Effector memory CD8-positive, alpha-beta T cell (primary cell): ENCODE measurements at regions not wholly inside any gene's neighbourhood (a gene's known extent, or its start where the extent isn't known, plus 50 kb on each side); places are given as distances from the start of the nearest gene placed in this dataset.

Source experiments
- ATAC-seq: fragments of 150-1000 bp; cut with Tn5 transposase; replicated peaks from 2 replicates; pipeline ENCODE4 v1.10.0; 2021; ENCODE audit warnings: mild to moderate bottlenecking, moderate library complexity
- DNase-seq, 3 experiments: peaks; one replicate each; pipeline ENCODE4 v3.0.0; 2021
- H3K27ac Mint-ChIP-seq, 2 donors: one replicate each; pipeline ENCODE4 v1.8.0; 2022; ENCODE audit warnings: mild to moderate bottlenecking in 2 of 2, mixed read lengths in 2 of 2, moderate library complexity in 2 of 2
- H3K27me3 Mint-ChIP-seq, 2 donors: one replicate each; pipeline ENCODE4 v1.8.0; 2022; ENCODE audit warnings: mixed read lengths in 2 of 2
- H3K36me3 Mint-ChIP-seq: one replicate; pipeline ENCODE4 v1.8.0; 2022; ENCODE audit warnings: mild to moderate bottlenecking, moderate library complexity, mixed read lengths; ENCODE audit not compliant: insufficient read depth
- H3K4me1 Mint-ChIP-seq, 2 donors: one replicate each; pipeline ENCODE4 v1.8.0; 2022; ENCODE audit warnings: low read depth in 2 of 2, mixed read lengths in 2 of 2
- H3K4me3 Mint-ChIP-seq, 2 donors: one replicate each; pipeline ENCODE4 v1.8.0; 2022; ENCODE audit warnings: mild to moderate bottlenecking in 2 of 2, mixed read lengths in 2 of 2, moderate library complexity in 2 of 2
- H3K9me3 Mint-ChIP-seq, 2 donors: one replicate each; pipeline ENCODE4 v1.8.0; 2022; ENCODE audit warnings: mixed read lengths in 2 of 2

DNA sequence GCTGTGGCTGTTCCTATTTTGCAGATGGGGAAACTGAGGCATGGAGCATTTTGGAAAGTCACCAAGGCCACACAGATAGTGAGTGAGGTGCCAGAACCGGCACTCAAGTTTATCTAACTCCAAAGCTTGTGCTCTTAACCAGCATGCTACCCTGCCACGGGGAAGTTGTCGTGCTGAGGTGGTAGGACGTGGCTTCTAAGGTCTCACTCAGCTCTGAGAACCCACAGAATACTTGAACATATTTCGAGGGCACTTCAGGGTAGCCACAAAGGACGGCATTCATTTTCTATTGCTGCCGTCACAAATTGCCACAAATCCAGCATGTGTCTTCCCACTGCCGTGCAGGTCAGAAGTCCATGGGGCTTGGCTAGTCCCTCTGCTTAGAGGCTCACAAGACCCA lies 116.7 kb downstream of the OLFM1 start:
- DNase-seq = no peak
- Mint-ChIP-seq H3K27ac (no peak overlapping the region), H3K36me3 (no peaks in the 10 kb centered on the region), H3K27me3 (peaks cover 14 to 46% of the 10 kb centered on the region in 2 donors), H3K9me3 (no peaks in the 10 kb centered on the region), H3K4me1 (no peaks in the 10 kb centered on the region), H3K4me3 (no peak overlapping the region)
- ATAC-seq = no peak

DNA sequence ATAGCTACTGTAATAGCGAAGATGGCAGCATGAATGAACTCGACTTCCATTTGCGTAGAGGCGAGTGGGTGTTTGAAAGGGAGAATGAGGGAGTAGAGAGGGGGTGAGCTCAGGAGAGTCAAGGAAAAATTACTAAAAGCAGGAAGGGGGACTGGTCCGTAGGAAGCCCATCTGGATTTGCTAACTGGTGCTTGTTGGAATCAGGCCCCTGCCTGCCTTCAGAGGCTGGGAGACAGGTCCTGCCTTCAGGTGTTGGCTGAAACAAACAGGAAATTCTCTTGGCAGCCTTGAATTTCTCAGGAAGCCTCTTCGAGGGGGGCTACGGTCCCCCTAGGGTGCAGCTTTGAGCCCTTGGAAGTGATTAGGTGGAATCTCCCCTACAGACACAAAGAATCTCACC lies 121.7 kb downstream of the OLFM1 start:
- no peak for ATAC-seq
- H3K27me3 Mint-ChIP-seq = peaks cover 13 to 25% of the 10 kb centered on the region in 2 donors
- H3K9me3 Mint-ChIP-seq = no peaks in the 10 kb centered on the region
- H3K27ac Mint-ChIP-seq = no peak overlapping the region
- H3K4me3 Mint-ChIP-seq = no peak overlapping the region
- H3K4me1 Mint-ChIP-seq = no peaks in the 10 kb centered on the region
- DNase-seq = no peak
- H3K36me3 Mint-ChIP-seq = no peaks in the 10 kb centered on the region

DNA sequence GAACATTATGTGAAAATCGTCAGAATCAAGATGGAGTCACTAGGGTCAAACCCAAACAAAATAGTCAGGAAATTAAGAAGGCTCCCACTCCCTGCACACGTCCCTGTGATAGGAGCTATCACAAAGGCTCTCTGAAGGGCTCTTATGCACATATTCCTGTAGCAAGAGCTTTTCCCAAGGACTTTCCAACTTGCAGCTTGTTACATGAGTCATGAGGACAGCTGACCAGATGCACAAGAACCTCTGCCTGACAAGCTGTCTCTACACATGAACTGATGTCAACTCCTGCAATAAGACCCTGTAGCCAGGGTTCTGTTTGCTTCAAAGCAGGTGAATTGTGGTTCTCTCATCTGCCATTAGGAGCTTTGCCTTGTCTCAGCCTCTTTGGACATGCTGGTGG lies 122.4 kb downstream of the OLFM1 start:
- Mint-ChIP-seq H3K36me3 (no peaks in the 10 kb centered on the region), H3K4me3 (no peak overlapping the region), H3K9me3 (no peaks in the 10 kb centered on the region), H3K27ac (no peak overlapping the region), H3K27me3 (peaks cover 13 to 28% of the 10 kb centered on the region in 2 donors), H3K4me1 (no peaks in the 10 kb centered on the region)
- DNase-seq (no peak), ATAC-seq (no peak)

DNA sequence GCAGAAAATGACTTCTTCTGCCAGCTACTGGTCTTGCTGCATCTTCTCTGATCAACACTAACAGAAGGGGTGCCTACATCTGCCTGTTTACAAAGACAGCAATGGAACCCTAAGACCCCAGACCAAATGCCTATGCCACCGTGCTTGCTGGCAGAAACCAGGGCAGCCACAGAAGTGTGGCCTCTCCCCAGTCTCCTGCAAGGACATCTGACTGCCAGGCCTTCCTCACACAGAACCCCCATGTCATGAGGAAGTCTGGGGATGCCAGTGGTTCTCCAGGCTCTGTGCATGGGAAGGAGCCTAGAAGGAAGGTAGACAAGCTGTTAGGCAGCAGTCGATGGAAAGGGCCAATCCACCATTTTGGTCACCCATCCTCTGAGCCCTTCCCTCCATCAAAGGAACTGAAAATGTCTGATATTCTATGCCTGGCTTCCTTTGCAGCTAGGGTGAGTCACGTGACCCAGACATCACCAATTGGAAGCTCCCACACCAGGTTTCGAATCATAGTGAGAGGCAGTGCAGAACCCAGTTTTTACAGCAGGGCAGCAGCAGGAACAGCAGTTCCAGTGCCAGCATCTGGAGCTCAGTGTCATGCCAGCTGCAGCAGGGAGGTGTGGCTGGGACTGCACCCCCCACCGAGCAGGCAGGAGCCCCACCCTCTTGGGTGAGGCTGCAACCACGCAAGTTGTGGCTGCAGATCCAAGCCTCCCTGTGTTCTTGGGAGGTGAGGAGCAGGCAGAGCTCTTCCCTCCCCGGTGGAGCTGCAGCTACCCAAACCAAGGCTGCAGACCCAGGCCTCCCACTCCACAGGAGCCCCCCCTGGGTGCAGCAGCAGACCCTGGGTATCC lies 123.4 kb downstream of the OLFM1 start:
- H3K9me3 Mint-ChIP-seq = no peaks in the 10 kb centered on the region
- no peaks in the 10 kb centered on the region for H3K4me1 Mint-ChIP-seq
- no peaks in the 10 kb centered on the region for H3K36me3 Mint-ChIP-seq
- no peak overlapping the region for H3K27ac Mint-ChIP-seq
- H3K4me3 Mint-ChIP-seq = no peak overlapping the region
- no peak for ATAC-seq
- no peak for DNase-seq
- peaks cover 13 to 29% of the 10 kb centered on the region in 2 donors for H3K27me3 Mint-ChIP-seq

DNA sequence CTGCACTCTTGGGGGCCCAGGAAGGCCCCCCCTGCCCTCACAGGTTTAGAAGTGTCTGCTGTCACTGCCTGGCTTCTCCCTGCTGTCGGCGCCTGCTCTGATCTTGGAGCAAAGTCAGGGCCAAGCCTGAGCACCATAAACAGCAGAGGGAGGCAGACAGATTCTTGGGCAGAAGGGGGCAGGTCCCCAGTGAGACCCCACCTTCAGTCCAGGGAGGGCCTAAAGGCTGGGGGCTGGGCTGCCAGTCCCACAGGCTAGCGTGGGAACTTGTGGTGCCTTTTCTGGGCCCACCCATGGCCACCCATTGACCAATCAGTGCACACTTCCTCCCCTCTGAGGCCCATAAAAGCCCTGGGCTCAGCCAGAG lies 124.0 kb downstream of the OLFM1 start:
- Mint-ChIP-seq H3K9me3 (no peaks in the 10 kb centered on the region), H3K27me3 (peaks cover 11 to 35% of the 10 kb centered on the region in 2 donors), H3K27ac (no peak overlapping the region), H3K4me1 (no peaks in the 10 kb centered on the region), H3K4me3 (no peak overlapping the region), H3K36me3 (no peaks in the 10 kb centered on the region)
- DNase-seq (no peak), ATAC-seq (no peak)

DNA sequence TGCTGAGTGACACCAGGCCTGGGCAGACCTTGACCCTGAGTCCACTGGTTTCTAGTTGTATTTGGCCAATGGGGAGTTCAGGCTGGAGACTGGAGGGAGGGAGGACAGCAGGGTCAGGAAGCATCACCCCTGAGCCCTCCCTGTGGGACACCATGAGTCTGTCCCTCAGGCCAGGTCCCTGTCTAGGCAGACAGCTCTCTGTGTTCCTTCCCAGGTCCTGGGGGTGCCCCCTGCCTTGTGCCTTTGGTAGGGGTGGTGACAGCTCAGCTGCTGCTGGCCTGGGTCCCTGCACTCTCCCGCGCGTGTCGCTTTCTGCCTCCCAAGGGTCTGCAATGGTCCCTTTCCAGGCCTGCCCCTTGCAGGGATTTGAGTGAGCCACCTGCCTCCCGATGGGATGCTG lies 125.5 kb downstream of the OLFM1 start:
- H3K36me3 Mint-ChIP-seq = no peaks in the 10 kb centered on the region
- no peaks in the 10 kb centered on the region for H3K9me3 Mint-ChIP-seq
- H3K4me3 Mint-ChIP-seq = no peak overlapping the region
- DNase-seq (no peak), ATAC-seq (no peak)
- no peak overlapping the region for H3K27ac Mint-ChIP-seq
- H3K4me1 Mint-ChIP-seq = no peaks in the 10 kb centered on the region
- H3K27me3 Mint-ChIP-seq = peaks cover 11 to 49% of the 10 kb centered on the region in 2 donors

DNA sequence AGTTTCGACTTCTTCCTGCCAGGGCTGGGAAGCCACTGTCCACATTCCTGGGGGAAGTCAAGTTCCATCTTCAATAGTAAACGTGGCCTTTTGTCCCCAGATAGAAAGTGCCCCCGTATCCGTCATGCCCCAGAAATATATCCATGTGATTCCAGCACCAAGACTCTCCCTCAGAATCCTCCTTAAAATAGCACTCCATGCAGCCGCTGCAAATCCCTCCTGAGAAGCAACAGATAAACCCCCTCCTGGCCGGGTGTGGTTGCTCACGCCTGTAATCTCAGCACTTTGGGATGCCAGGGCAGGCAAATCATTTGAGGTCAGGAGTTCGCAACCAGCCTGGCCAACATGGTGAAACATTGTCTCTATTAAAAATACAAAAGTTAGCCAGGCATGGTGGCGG lies 126.1 kb downstream of the OLFM1 start:
- no peaks in the 10 kb centered on the region for H3K4me1 Mint-ChIP-seq

DNA sequence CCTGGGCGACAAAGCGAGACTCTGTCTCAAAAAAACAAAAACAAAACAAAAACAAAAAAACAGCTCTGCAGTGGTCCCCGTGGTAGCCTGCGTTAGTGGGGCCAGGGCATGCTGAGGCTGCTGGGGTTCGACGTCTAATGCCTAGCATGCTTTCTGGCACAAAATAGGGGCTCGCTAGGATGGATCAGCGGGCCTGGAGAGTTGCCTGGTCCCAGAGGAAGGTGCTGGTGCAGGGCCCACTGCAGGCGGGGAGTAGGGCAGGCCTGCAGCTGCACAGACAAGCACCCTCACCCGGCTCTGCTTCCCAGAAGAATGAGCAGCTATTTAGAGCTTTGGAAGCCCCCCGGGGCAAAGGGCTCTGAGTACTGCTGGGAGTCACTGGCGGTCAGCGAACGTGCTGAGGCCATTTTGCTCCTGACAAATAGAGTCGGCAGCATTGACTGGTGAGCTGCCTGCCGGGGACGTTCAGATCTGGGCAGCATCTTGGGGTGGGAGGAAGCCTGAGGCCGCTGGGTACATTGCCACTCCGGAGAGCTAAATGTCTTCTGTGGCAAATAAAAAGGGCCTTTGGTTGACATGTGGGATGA lies 126.7 kb downstream of the OLFM1 start:
- Mint-ChIP-seq H3K4me1 (no peaks in the 10 kb centered on the region), H3K4me3 (no peak overlapping the region), H3K36me3 (no peaks in the 10 kb centered on the region), H3K27ac (no peak overlapping the region), H3K9me3 (no peaks in the 10 kb centered on the region), H3K27me3 (peaks cover 6 to 61% of the 10 kb centered on the region in 2 donors)
- DNase-seq (no peak), ATAC-seq (no peak)

More for the DNA sequence above, 126.1 kb downstream of the OLFM1 start:
- no peak overlapping the region for H3K4me3 Mint-ChIP-seq
- H3K27ac Mint-ChIP-seq = no peak overlapping the region
- DNase-seq = no peak
- H3K36me3 Mint-ChIP-seq = no peaks in the 10 kb centered on the region
- no peaks in the 10 kb centered on the region for H3K9me3 Mint-ChIP-seq
- ATAC-seq = no peak
- H3K27me3 Mint-ChIP-seq = peaks cover 11 to 55% of the 10 kb centered on the region in 2 donors

DNA sequence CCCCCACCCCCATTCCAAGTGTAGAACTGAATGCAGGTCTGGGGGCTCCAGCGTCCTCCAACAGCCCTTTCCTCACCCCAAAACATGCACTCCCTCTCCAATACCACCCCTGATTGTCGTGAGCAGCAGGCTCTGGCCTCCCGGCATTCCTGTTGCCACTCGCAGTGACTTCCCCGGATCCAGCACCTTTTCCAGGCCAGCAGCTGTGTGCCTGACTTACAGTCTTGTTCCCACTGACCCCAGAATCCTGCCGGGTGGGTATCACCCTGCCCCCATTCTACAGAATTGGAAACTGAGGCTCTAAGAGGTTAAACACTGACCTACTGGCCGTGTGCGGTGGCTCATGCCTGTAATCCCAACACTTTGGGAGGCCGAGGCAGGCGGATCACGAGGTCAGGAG lies 127.2 kb downstream of the OLFM1 start:
- H3K27me3 Mint-ChIP-seq = peaks cover 5 to 67% of the 10 kb centered on the region in 2 donors
- H3K27ac Mint-ChIP-seq = no peak overlapping the region
- no peaks in the 10 kb centered on the region for H3K9me3 Mint-ChIP-seq
- ATAC-seq (no peak), DNase-seq (no peak)
- no peaks in the 10 kb centered on the region for H3K4me1 Mint-ChIP-seq
- H3K4me3 Mint-ChIP-seq = no peak overlapping the region
- no peaks in the 10 kb centered on the region for H3K36me3 Mint-ChIP-seq

DNA sequence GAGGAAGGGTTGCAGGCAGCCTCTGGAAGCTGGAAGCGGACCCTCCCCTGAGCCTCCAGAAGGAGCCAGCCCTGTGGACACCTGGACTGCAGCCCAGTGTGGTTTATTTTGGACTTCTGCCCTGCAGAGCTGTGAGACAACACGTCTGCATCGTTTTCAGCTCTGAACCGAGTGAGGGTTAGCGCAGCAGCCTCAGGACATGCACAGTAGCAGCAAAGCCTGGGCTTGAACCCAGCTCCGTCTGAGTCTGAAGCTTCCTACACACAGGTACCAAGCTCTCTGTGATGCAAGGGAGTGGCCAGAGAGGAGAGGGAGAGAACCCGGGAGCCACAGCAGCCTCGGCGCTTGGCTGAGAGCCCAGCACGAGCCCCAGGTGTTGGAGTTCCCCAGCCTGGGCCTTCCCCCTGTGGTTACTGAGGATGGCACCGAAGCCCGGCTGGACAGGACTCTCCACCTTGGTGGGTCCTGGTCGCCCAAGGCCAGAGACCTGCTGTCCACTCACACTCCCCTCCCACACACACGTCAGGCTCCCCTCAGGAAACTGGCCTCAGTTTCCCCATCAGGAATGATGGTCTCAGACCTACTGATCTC lies 128.2 kb downstream of the OLFM1 start:
- Mint-ChIP-seq H3K4me3 (no peak overlapping the region), H3K27me3 (peaks cover 5 to 76% of the 10 kb centered on the region in 2 donors), H3K4me1 (no peaks in the 10 kb centered on the region), H3K9me3 (no peaks in the 10 kb centered on the region), H3K27ac (no peak overlapping the region), H3K36me3 (no peaks in the 10 kb centered on the region)
- no peak for DNase-seq
- no peak for ATAC-seq

DNA sequence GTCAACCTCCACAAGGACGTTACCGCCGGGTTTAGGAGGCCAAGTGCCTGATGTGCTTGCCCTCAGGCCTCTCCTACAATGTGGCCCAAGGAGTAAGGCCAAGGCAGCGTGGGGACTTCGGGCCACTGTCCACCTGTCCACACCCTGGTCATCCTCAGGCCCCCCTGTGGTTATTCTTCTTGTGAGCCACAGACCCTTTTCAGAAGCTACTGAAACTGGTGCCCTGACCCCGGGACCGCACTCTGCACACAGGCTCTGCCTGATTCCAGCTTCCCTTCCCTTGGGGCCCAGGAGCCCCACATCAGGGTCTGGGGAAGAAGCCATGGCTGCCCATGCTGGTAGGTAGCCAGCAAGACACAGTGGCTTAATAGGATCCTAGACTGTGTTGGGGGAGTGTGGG lies 128.8 kb downstream of the OLFM1 start:
- ATAC-seq (no peak), DNase-seq (no peak)
- H3K9me3 Mint-ChIP-seq = no peaks in the 10 kb centered on the region
- H3K27ac Mint-ChIP-seq = no peak overlapping the region
- peaks cover 5 to 82% of the 10 kb centered on the region in 2 donors for H3K27me3 Mint-ChIP-seq
- no peaks in the 10 kb centered on the region for H3K36me3 Mint-ChIP-seq
- no peaks in the 10 kb centered on the region for H3K4me1 Mint-ChIP-seq
- H3K4me3 Mint-ChIP-seq = no peak overlapping the region

DNA sequence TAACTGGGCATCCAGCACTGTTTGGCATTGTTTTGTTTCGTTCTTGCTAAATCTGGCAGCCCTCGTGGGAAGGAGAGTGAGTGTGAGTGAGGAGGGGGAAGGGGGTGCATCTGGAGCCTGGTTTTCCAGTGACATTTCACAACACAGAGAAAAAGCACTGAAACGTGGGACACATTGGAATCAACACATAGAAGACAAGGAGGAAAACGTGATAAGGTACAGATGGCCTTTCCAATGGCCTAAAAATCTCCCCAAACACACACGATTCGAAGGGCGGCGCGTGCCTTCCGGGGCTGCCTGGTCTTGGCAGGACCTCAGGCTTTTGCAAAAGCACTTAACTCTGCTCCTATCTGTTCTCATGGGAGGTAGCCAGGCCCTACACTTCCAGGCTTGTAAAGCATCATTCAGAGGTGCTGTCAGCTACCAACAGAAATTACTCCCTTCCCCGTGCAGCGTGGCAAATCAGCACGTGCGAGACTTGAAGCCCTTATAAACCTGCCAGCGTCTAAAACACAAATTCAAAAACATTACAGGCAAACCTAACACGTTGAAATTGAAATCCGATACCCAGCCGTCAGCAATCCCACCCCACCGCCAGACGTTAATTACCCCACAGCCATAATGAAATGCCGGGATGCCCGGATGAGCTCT lies 129.4 kb downstream of the OLFM1 start:
- Mint-ChIP-seq H3K36me3 (no peaks in the 10 kb centered on the region), H3K4me1 (no peaks in the 10 kb centered on the region), H3K4me3 (no peak overlapping the region), H3K9me3 (no peaks in the 10 kb centered on the region), H3K27ac (no peak overlapping the region), H3K27me3 (peaks cover 5 to 89% of the 10 kb centered on the region in 2 donors)
- DNase-seq = no peak
- ATAC-seq = no peak

DNA sequence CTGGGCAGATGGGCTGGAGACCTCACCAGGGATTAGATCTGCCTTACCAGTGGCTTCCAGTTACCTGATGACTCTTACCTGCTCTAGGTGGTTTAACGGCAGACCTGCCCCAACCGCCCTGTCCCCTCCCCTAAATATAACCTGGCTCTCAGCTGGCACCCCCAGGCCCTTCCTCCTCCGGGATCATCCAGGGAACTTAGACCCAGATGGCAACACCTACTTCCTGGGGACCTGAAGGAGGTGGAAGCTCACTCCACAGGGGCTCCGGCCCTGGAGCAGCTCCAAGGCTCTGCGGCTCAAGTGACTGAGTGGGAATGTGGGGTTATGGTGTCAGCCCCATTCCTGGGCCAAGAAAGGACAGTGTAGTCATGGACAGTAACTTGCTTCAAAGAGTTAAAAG lies 130.4 kb downstream of the OLFM1 start:
- Mint-ChIP-seq H3K9me3 (no peaks in the 10 kb centered on the region), H3K4me1 (no peaks in the 10 kb centered on the region), H3K4me3 (no peak overlapping the region), H3K27me3 (peaks cover 5 to 89% of the 10 kb centered on the region in 2 donors), H3K36me3 (no peaks in the 10 kb centered on the region), H3K27ac (no peak overlapping the region)
- no peak for ATAC-seq
- no peak for DNase-seq
